HG02678 (cell line): ENCODE measurements at regions not wholly inside any gene's neighbourhood (a gene's known extent, or its start where the extent isn't known, plus 50 kb on each side); places are given as distances from the start of the nearest gene placed in this dataset.
"Not testable (repeated sequence)": the region's sequence is repeated elsewhere in the genome, so short reads cannot be mapped to it uniquely, and the experiment has no call there.

ENCODE experiments used
- ATAC-seq: cut with Tn5 transposase; IDR thresholded peaks from one replicate; pipeline ENCODE4 v1.9.1; 2021; ENCODE audit warnings: mild to moderate bottlenecking, moderate library complexity; ENCODE audit not compliant: unreplicated experiment

DNA sequence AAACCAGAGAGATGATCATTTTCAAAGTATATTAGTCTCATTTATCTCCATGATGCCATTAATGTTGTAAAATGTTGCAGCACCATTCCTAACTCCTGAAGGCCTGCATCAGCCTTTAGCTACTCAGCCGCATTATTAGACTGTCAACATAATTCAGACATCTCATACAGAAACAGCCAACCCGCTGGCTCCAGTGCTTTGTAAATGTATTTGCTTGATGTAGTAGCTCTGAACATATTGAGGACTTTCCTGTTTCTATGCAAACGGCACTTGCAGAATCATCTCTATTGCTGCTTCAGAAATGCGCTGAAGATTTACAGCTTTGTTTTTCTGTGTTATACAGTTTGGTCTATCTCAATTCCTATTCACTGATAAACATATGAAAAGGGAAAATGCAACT, 372.2 kb downstream of the DSEL start:
- no peak for ATAC-seq

DNA sequence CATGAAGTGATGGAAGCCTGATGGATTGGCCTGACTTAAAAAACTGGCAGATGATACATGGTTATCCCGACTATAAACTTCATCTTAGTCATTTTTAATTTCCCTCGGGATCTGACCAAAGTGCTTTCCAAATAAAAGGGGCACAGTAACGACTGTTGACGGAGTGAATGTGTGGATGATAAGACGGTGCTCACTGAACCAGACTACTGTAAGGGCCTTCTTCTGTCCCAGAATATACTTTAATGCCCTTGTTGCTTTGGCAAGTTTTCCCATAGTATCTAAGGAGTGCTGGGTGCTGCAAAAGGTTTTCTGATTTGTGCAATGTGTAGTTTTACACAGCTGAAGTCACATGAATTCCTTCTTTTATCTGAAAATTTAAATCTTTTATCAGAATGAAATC, 373.5 kb downstream of the DSEL start:
- ATAC-seq, result no peak

DNA sequence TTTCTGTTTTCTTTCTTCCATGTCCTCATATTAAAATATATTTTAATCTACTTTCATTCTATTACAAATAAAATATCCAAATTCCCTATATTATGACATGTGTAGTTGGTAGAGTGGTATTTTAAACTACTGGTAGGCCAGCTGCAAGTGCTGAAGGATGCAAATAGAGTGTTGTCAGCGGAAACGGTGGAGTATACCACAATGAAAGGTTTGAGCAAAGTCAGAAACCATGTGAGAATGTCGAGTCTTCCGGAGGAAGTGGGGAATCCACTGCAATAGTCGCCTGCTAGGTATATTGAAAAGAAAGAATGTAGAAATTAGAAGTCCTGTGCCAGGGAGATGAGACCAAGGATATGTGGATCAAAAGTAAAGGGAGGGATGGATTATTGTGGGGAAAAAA, 373.9 kb downstream of the DSEL start:
- ATAC-seq, result no peak

DNA sequence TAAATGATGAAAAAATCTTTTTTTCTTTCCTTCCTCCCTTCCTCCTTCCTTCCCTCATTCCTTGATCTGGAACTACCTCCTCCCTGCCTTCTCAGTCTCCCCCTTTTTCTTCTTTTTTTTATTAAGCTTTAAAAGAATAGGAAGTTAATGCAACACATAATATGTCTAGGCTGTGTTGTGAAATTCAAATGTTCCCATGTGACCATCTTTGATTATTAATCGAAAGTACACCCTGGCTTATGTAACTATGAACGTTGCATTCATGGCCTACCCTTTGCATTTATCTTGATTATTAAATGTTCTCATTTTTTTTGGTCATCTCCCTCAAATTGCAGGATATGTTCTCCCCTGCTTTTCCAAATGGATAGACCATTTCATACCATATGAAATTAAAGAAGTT, 376.0 kb downstream of the DSEL start:
- ATAC-seq, result no peak

DNA sequence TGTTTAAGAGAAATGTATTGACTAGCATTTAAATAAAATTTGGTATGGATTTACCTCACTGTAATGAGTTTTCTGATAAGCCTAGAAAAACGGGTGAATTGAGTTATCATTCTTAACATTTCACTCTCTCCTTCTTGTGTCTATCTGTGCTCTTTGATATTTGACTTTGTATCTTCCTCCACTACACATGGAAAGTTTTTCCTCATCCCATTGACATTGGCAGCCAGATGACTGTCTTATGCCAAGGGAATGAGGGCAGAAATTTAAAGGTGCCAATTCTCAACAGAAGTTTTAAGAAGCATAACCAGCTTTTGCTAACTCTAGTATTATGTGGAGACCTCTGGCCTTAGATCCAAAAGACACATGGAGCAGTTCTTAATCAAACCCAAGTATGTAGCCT, 376.6 kb downstream of the DSEL start:
- ATAC-seq, result no peak

DNA sequence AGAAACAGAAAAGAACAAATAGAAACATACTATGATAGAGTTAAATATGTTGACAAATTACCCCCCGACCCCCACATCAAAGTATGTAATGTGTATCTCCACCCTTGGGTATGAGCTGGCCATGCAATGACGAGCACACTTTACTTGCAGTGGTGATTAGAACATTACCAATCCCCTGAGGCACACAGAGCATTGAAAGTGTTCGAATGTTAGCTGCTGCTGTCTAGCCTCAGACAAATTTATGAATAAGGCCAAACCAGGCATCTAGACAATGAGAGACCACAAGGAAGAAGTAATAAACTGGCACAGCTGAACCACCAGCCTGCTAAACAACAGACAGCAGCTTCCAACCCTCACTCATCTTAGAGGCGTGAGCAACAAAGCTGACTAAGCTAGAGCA, 380.5 kb downstream of the DSEL start:
- ATAC-seq, result no peak

DNA sequence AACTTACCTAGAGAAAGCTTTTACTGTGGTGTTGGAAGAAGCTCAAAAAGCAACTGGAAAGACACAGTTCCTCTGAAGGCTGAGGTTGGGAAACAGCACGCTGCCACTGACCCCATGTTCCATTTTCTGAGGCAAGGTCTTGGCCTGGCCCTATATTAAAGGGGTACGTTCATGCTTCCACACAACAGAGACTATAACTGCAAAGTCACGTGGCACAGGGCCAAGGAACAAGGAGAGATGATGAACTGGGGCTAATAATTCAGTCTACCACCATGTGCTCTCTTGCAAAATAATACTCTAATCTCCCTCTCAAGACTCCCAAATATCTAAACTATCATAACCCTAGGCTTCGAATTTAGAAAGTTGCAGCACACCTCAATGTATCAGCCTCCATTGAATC, 381.6 kb downstream of the DSEL start:
- no peak for ATAC-seq

DNA sequence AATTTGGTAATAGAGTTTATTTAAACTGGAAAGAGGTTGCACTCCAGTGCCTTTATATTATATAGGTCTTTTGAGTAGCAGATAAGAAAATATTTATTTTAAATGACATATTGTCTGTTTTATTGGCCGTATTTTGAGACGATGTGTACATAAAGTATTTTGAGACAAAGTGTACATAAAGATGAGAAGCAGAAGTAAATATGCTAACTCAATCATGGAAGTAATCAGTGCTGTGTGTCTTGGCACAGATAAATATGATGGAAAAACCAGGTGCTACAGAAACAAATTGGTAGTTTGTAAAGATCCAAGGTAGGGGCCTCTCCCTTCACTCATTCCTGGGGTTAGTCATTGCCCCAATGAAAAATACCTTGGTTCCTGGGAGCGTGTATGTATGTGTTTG, 382.9 kb downstream of the DSEL start:
- no peak for ATAC-seq

DNA sequence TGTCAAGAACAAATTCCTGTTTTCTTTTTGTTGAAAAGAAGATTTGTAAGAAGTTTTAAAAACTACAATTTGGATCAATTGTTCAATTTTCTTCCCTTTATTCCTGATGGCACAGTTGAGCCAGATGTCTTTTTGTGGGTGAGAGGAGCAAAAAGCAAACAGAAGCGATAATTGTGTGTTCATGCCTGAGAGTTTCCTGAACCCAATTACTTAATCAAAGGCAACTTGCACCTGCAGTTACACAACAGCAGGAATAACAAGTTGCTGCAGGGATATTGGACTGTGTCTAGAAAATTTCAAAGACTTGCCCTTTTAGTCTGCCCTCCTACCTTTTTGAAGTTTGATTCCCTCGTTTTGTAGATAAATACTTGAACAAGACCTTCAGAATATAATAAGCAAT, 383.6 kb downstream of the DSEL start:
- no peak for ATAC-seq

DNA sequence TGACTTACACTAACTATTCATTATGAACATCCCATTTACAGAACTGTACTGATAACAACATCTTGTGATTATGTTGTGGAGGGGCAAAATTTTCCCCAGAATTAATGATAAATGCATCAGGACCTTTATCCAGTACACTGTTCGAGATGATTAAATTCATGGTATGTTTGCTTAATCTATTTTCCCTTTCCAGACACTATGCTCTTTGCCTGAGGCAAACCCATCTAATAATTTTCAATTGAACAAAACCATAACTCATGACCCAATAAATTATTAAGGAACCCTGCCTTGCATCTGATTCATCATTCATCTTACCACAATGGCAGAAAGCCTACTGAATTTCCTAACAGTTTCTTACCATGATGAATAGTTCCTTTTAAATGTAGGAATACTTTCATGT, 385.0 kb downstream of the DSEL start:
- ATAC-seq, result no peak

DNA sequence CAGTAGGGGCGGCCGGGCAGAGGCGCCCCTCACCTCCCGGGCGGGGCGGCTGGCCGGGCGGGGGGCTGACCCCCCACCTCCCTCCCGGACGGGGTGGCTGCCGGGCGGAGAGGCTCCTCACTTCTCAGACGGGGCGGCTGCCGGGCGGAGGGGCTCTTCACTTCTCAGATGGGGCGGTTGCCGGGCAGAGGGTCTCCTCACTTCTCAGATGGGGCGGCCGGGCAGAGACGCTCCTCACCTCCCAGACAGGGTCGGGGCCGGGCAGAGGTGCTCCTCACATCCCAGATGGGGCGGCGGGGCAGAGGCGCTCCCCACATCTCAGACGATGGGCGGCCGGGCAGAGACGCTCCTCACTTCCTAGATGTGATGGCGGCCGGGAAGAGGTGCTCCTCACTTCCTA, 389.8 kb downstream of the DSEL start:
- ATAC-seq, result not testable (repeated sequence)

DNA sequence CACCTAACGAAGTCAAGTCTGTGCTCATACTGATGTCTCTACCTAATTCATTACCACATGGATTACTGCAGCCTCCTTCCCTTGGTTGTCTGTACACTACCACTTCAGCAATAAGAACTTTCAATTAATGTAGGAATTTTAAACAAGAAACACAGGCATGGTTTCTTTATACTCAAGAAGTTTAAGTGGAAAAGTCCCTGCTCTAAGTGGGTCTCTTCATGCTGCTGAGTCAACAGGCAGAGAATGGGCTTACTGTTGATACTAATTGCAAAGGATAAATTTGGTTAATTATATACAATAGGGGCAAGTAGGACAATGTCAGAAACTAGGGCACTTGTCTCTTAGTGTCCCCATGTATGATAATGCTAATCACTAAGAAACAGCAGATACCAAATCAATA, 392.6 kb downstream of the DSEL start:
- no peak for ATAC-seq

DNA sequence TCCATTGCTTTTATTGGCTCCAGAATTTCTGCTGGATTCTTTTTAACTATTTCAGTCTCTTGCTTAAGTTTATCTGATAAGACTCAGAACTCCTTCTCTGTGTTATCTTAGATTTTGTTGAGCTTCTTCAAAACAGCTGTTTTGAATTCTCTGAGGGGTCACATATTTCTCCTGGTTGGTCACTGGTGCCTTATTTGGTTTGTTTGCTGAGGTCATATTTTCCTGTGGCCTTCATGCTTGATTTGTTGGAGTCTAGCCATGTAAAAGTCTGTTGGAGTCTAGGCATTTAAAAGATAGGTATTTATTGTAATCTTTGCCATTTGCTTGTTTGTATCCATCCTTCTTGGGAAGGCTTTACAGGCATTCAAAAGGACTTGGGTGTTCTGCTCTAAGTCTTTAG, 398.7 kb downstream of the DSEL start:
- ATAC-seq, result no peak

DNA sequence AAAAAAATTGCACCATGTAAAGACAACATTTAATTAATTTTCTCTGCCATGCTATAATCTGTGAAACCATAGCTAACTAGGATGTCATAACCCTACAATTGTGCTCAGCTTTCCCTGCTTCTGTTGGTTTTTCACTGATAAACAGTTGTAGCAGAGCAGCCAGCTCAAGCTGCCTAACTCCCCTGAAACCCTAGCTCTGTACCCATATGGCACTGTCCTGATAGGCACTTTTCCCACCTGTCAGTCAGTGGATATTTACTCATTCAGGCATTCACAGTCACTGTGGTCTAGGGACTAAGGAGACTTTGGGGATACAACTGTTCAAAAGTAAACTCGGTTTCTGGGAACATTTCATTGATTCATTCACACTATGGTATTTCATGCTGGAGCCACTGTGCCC, 407.0 kb downstream of the DSEL start:
- no peak for ATAC-seq

DNA sequence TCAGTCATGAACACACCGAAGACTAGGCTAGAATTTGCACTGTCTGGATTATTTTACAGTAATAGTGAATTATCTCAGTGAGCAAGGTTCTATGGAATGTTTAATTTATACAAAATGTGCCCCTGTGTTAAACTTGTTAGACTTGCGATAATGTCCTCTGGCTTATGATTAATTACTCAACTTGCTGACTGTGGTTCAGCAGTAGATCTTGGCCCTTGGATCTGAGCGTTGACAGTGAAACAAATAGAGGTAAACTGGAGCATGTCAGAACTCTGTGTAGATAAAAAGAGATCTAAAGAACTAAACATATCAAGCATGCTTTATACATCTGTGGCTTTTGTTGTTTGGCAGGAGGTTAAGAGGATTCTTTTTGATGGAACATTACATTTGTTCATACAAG, 407.6 kb downstream of the DSEL start:
- ATAC-seq, result no peak

DNA sequence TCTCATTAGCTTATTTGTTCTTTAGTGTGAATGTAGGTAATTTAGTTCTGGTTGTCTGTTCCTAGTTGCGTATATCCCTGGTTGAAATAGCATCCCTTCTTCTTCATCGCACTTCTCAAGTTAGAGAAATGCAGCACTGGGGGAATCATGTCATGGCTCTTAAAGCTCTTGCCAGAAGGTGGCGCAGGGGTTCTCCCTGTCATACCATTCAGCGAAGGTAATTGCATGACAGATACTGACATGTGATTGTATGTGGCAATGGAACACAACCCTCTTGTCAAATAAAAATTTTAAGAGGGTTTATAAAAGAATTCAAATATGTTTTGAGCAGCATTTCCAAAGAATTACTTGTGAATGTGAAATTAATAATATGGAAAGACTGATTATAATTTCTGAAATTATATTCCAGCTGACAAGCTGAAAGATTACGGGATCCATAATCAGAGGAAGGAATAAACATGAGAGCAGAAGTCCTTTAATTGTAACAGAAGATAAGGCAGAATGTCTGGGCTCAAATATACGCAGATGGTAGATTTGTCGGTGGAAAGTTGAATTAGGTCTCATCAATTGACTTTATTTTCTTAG, 411.7 kb downstream of the DSEL start:
- ATAC-seq, result peak; percentile 90

DNA sequence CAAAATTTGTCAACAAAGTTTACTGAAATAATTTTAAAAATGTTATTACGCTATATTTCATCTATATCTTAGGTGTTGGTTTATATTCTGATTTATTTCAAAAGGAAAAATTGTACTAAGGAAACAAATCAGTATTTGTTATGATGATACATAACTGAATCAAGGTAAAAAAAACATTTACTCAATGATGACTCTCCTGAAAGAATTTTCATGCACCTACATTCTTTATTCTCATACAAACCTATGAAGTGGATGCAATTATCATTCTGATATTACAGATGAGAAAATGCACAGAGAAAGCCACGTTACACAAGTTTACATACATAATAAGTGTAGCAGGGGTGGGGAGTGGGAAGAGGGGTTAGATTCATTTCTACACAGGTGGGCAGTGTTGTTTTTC, 422.4 kb downstream of the DSEL start:
- no peak for ATAC-seq

DNA sequence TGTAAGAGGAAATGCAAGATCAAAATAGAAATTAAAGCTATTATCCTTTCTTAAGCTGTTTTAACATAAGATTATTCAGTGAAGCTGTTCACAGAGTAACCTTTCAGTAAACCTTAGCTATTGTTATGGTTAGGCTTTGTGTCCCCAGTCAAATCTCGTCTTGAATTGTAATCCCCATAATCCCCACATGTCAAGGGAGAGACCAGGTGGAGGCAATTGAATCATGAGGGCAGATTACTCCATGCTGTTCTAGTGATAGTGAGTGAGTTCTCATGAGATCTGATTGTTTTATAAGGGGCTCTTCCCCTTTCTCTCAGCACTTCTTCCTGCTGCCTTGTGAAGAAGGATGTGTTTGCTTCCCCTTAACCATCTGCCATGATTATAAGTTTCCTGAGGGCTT, 424.4 kb downstream of the DSEL start:
- ATAC-seq, result no peak

DNA sequence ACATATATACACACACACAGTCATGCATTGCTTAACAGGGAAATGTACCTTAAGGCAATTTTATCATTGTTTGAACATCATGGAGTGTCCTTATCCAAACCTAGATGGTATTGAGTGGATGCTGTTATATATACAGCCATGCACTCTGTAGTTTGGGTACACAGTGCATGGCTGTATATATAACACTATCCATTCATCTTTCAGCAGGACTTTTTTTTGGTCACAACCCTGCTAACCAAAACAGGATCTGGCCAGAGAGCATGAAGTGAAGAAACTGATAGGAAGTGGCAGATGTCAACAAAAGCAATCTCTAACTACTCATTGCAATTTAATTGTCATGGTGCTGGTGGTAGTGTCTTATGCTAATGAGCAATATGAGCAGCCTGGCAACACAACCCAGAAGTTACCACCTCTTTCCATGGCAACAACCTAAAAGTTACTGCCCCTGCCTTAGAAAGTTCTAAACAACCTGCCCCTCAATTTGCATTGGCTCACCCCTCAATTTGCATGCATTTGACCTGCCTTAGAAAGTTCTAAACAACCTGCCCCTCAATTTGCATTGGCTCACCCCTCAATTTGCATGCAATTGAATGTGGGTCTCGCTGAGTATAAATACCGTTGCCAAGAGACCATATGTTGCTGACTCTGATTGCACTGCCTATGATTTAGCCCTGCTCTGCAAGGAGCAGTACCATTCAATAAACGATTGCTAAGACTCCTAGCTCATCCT, 434.9 kb downstream of the DSEL start:
- ATAC-seq, result no peak

DNA sequence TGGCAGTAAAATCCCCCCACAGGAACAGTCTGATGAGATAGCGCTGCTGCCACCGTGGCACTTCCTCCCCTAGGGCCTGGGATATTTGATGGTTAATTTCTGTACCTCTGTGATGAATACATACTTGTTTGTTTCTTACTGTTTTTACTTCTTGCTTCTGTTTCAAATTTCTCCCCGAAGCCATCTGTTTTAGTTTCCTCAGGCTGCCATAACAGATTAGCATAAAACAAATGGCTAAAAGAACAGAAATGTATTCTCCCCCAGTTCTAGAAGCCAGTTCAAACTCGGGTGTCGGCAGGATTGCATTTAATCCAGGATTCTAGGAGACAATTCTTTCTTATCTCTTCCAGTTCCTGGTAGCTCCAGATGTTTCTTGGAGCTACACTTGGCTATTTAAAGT, 435.9 kb downstream of the DSEL start:
- ATAC-seq, result no peak

DNA sequence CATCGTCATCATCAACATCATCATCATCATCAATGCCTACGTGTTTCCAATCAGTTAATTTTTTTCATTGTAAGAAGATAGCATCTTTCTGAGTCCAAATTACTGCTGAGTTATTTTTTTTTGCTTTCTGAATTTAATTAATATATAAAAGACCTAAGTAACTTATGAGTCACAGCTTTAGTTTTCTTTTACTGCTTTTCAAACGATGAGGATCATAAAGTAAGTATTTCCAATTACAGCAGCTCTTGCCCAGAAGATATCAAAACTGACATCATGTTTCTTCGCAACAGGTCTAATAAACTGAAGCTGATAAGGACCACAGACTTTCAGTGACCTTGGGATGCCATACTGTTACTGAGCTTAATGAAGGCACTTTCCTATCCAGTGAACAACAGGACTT, 442.2 kb downstream of the DSEL start:
- no peak for ATAC-seq

DNA sequence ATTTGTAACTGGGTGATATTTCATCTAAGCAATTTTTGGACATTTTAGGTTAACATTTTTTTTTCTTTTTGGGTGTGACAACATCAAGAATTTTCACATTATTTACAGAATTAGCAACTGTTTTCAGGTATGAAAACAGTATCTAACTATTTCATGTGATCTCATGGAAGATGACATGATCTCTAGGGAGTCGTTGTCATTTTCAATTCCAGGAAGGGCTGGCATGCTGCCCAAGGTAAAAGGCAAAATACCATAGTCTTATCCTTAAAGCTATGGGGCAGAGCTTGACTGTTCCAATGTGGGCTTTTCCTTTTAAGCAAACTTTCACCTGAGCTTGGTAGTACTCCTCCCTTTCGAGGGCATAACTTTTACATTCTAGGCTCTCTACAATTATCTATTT, 443.7 kb downstream of the DSEL start:
- no peak for ATAC-seq

DNA sequence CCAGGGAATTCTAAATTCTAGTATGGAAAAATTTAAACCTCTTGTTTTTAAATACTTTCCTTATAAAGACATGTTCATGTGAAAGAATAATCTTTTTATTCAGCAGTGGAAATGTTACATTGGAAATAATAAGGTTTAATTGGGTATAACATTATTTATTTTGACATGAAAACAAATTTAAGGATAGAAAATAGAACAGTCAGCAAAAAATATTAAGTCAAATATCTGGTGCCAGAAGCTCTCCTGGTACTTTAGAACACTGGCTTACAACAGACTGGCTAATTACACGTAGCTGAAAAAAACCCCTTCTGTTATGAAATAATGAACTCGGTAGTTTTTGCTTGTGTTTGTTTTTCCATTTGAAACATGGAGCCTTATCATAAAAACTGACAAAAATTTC, 447.9 kb downstream of the DSEL start:
- ATAC-seq, result no peak
